ENCODE measurements at regions not wholly inside any gene's neighbourhood (a gene's known extent, or its start where the extent isn't known, plus 50 kb on each side); places are given as distances from the start of the nearest gene placed in this dataset.

GRCh38 chr9:108655818-108656217 is 200.0 kb downstream of the ACTL7B start:
- TF ChIP-seq POLR2A (IDR thresholded peaks at IDR 0.05; ENCODE audit: low read length) (no peak), GATA1 (IDR thresholded peaks at IDR 0.05; ENCODE audit: low read depth, low read length) (no peak)

Measured in erythroblast (primary cell).